PFSK-1 (cell line): ENCODE measurements at regions not wholly inside any gene's neighbourhood (a gene's known extent, or its start where the extent isn't known, plus 50 kb on each side); places are given as distances from the start of the nearest gene placed in this dataset.

Source experiments
- FOXP2 ChIP-seq: optimal IDR thresholded peaks from 2 replicates; pipeline ENCODE3; 2011; ENCODE audit warnings: borderline replicate concordance, control low read depth, inconsistent platforms; ENCODE audit not compliant: insufficient read depth; ENCODE audit errors: extremely low read length, extremely low read depth
- POLR2AphosphoS5 ChIP-seq: IDR thresholded peaks from 2 replicates; pipeline ENCODE4 v1.6.1; 2012; ENCODE audit warnings: low read depth, mild to moderate bottlenecking, control low read depth, low read length, moderate library complexity
- REST ChIP-seq, 2 experiments: IDR thresholded peaks; 2 replicates each; pipeline versions ENCODE4 v1.6.1 to v1.8.0; 2011 to 2012; ENCODE audit warnings: low read depth in 2 of 2, low read length in 2 of 2, control low read depth in 1 of 2, inconsistent platforms in 1 of 2, mild to moderate bottlenecking in 1 of 2, moderate library complexity in 1 of 2; ENCODE audit not compliant: insufficient read depth in 1 of 2
- SIN3A ChIP-seq: IDR thresholded peaks from 2 replicates; pipeline ENCODE4 v1.6.1; 2012; ENCODE audit warnings: mild to moderate bottlenecking, low read length, moderate library complexity, borderline replicate concordance; ENCODE audit not compliant: insufficient read depth
- TAF1 ChIP-seq: IDR thresholded peaks from 2 replicates; pipeline ENCODE4 v1.6.1; 2012; ENCODE audit warnings: low read length, control low read depth, borderline replicate concordance; ENCODE audit not compliant: insufficient read depth

GRCh38 chr1:245007852-245008251 is 143.5 kb upstream of the HNRNPU start:
- TF ChIP-seq TAF1 (no peak), REST (IDR thresholded peaks at IDR 0.05; ENCODE audit: insufficient read depth in 1 of 2, low read depth in 2 of 2, low read length in 2 of 2) (no peak)

GRCh38 chr1:245003246-245003645 is 138.9 kb upstream of the HNRNPU start:
- TF ChIP-seq TAF1 (no peak), POLR2AphosphoS5 (no peak), REST (IDR thresholded peaks at IDR 0.05; ENCODE audit: insufficient read depth in 1 of 2, low read depth in 2 of 2, low read length in 2 of 2) (no peak), FOXP2 (no peak), SIN3A (no peak)

GRCh38 chr1:245001252-245001651 is 136.9 kb upstream of the HNRNPU start:
- no peak for TF ChIP-seq POLR2AphosphoS5
- TF ChIP-seq REST (IDR thresholded peaks at IDR 0.05; ENCODE audit: insufficient read depth in 1 of 2, low read depth in 2 of 2, low read length in 2 of 2): no peak
- no peak for TF ChIP-seq FOXP2
- no peak for TF ChIP-seq TAF1
- no peak for TF ChIP-seq SIN3A

GRCh38 chr1:245000872-245001188 is 136.5 kb upstream of the HNRNPU start:
- TF ChIP-seq REST (IDR thresholded peaks at IDR 0.05; ENCODE audit: insufficient read depth in 1 of 2, low read depth in 2 of 2, low read length in 2 of 2) (no peak), SIN3A (no peak), TAF1 (no peak), FOXP2 (no peak), POLR2AphosphoS5 (no peak)

GRCh38 chr1:244998717-244999346 is 134.5 kb upstream of the HNRNPU start:
- TF ChIP-seq SIN3A: no peak
- TF ChIP-seq FOXP2: no peak
- no peak for TF ChIP-seq REST (IDR thresholded peaks at IDR 0.05; ENCODE audit: insufficient read depth in 1 of 2, low read depth in 2 of 2, low read length in 2 of 2)
- no peak for TF ChIP-seq POLR2AphosphoS5
- no peak for TF ChIP-seq TAF1
